IPS-20b (cell line): ENCODE measurements at regions not wholly inside any gene's neighbourhood (a gene's known extent, or its start where the extent isn't known, plus 50 kb on each side); places are given as distances from the start of the nearest gene placed in this dataset.

ENCODE experiments used
- H3K27ac ChIP-seq: one replicate; pipeline ENCODE4 v1.5.1; 2013; ENCODE audit warnings: low read length
- H3K27me3 ChIP-seq: 2 replicates; pipeline ENCODE4 v1.6.1; 2013; ENCODE audit warnings: mild to moderate bottlenecking, low read length, inconsistent platforms; ENCODE audit not compliant: insufficient read depth
- H3K36me3 ChIP-seq: 2 replicates; pipeline ENCODE4 v1.6.1; 2013; ENCODE audit warnings: low read depth, mild to moderate bottlenecking, inconsistent platforms, low read length, moderate library complexity; ENCODE audit not compliant: insufficient read depth
- H3K4me1 ChIP-seq: 2 replicates; pipeline ENCODE4 v1.6.1; 2013; ENCODE audit warnings: mild to moderate bottlenecking, control low read depth, inconsistent platforms, low read length, moderate library complexity; ENCODE audit not compliant: insufficient read depth
- H3K4me3 ChIP-seq: 2 replicates; pipeline ENCODE4 v1.5.1; 2013; ENCODE audit warnings: mild to moderate bottlenecking, low read length, inconsistent platforms
- H3K9ac ChIP-seq: 2 replicates; pipeline ENCODE4 v1.6.1; 2013; ENCODE audit warnings: low read depth, mild to moderate bottlenecking, inconsistent platforms, low read length, moderate library complexity
- H3K9me3 ChIP-seq: 2 replicates; pipeline ENCODE4 v1.6.1; 2013; ENCODE audit warnings: mild to moderate bottlenecking, low read depth, low read length, inconsistent platforms; ENCODE audit not compliant: insufficient read depth

- no peak overlapping the region for H3K9ac ChIP-seq
- no peaks in the 10 kb centered on the region for H3K4me1 ChIP-seq
- no peaks in the 10 kb centered on the region for H3K36me3 ChIP-seq
- H3K27ac ChIP-seq = no peak overlapping the region
- no peak overlapping the region for H3K4me3 ChIP-seq
- H3K27me3 ChIP-seq = no peaks in the 10 kb centered on the region
- H3K9me3 ChIP-seq = no peaks in the 10 kb centered on the region
Measured at GRCh38 chr2:407630-408029, 119.7 kb upstream of the ALKAL2 start.

- Histone ChIP-seq H3K36me3 (no peaks in the 10 kb centered on the region), H3K9me3 (no peaks in the 10 kb centered on the region), H3K27ac (no peak overlapping the region), H3K9ac (no peak overlapping the region), H3K4me1 (no peaks in the 10 kb centered on the region), H3K27me3 (no peaks in the 10 kb centered on the region), H3K4me3 (no peak overlapping the region)
Measured at GRCh38 chr2:406876-407275, 119.0 kb upstream of the ALKAL2 start.

GRCh38 chr2:406231-406630 lies 118.3 kb upstream of the ALKAL2 start:
- Histone ChIP-seq H3K4me1 (no peaks in the 10 kb centered on the region), H3K9me3 (no peaks in the 10 kb centered on the region), H3K27ac (no peak overlapping the region), H3K36me3 (no peaks in the 10 kb centered on the region), H3K4me3 (no peak overlapping the region), H3K27me3 (no peaks in the 10 kb centered on the region), H3K9ac (no peak overlapping the region)

- Histone ChIP-seq H3K27ac (no peak overlapping the region), H3K4me3 (no peak overlapping the region), H3K36me3 (no peaks in the 10 kb centered on the region), H3K9ac (no peak overlapping the region), H3K4me1 (no peaks in the 10 kb centered on the region), H3K9me3 (no peaks in the 10 kb centered on the region), H3K27me3 (no peaks in the 10 kb centered on the region)
Measured at GRCh38 chr2:404581-404980, 116.7 kb upstream of the ALKAL2 start.

GRCh38 chr2:403682-404081 lies 115.8 kb upstream of the ALKAL2 start:
- no peak overlapping the region for H3K27ac ChIP-seq
- H3K4me3 ChIP-seq = no peak overlapping the region
- H3K9ac ChIP-seq = no peak overlapping the region
- no peaks in the 10 kb centered on the region for H3K4me1 ChIP-seq
- H3K27me3 ChIP-seq = no peaks in the 10 kb centered on the region
- H3K9me3 ChIP-seq = no peaks in the 10 kb centered on the region
- no peaks in the 10 kb centered on the region for H3K36me3 ChIP-seq

GRCh38 chr2:402721-403120 lies 114.8 kb upstream of the ALKAL2 start:
- no peaks in the 10 kb centered on the region for H3K9me3 ChIP-seq
- no peaks in the 10 kb centered on the region for H3K27me3 ChIP-seq
- no peaks in the 10 kb centered on the region for H3K4me1 ChIP-seq
- H3K9ac ChIP-seq = no peak overlapping the region
- no peak overlapping the region for H3K4me3 ChIP-seq
- H3K36me3 ChIP-seq = no peaks in the 10 kb centered on the region
- no peak overlapping the region for H3K27ac ChIP-seq

GRCh38 chr2:402206-402605 lies 114.3 kb upstream of the ALKAL2 start:
- no peak overlapping the region for H3K9ac ChIP-seq
- H3K27ac ChIP-seq = no peak overlapping the region
- H3K4me3 ChIP-seq = no peak overlapping the region
- no peaks in the 10 kb centered on the region for H3K4me1 ChIP-seq
- H3K36me3 ChIP-seq = no peaks in the 10 kb centered on the region
- no peaks in the 10 kb centered on the region for H3K9me3 ChIP-seq
- no peaks in the 10 kb centered on the region for H3K27me3 ChIP-seq

GRCh38 chr2:401019-401679 lies 113.3 kb upstream of the ALKAL2 start:
- H3K4me3 ChIP-seq = no peak overlapping the region
- no peaks in the 10 kb centered on the region for H3K4me1 ChIP-seq
- no peak overlapping the region for H3K27ac ChIP-seq
- no peak overlapping the region for H3K9ac ChIP-seq
- no peaks in the 10 kb centered on the region for H3K27me3 ChIP-seq
- H3K9me3 ChIP-seq = no peaks in the 10 kb centered on the region
- no peaks in the 10 kb centered on the region for H3K36me3 ChIP-seq

- no peaks in the 10 kb centered on the region for H3K27me3 ChIP-seq
- H3K9ac ChIP-seq = no peak overlapping the region
- H3K9me3 ChIP-seq = no peaks in the 10 kb centered on the region
- H3K27ac ChIP-seq = no peak overlapping the region
- no peak overlapping the region for H3K4me3 ChIP-seq
- no peaks in the 10 kb centered on the region for H3K36me3 ChIP-seq
- no peaks in the 10 kb centered on the region for H3K4me1 ChIP-seq
Measured at GRCh38 chr2:397926-398325, 110.0 kb upstream of the ALKAL2 start.

- Histone ChIP-seq H3K4me3 (no peak overlapping the region), H3K4me1 (no peaks in the 10 kb centered on the region), H3K27me3 (no peaks in the 10 kb centered on the region), H3K9ac (no peak overlapping the region), H3K9me3 (no peaks in the 10 kb centered on the region), H3K36me3 (no peaks in the 10 kb centered on the region), H3K27ac (no peak overlapping the region)
Measured at GRCh38 chr2:397521-397920, 109.6 kb upstream of the ALKAL2 start.

GRCh38 chr2:396903-397302 lies 109.0 kb upstream of the ALKAL2 start:
- no peak overlapping the region for H3K9ac ChIP-seq
- H3K36me3 ChIP-seq = no peaks in the 10 kb centered on the region
- H3K27ac ChIP-seq = no peak overlapping the region
- H3K27me3 ChIP-seq = no peaks in the 10 kb centered on the region
- H3K4me3 ChIP-seq = no peak overlapping the region
- H3K9me3 ChIP-seq = no peaks in the 10 kb centered on the region
- H3K4me1 ChIP-seq = no peaks in the 10 kb centered on the region

GRCh38 chr2:395886-396285 lies 108.0 kb upstream of the ALKAL2 start:
- H3K4me3 ChIP-seq = no peak overlapping the region

More at GRCh38 chr2:395886-396285, 108.0 kb upstream of the ALKAL2 start:
- no peaks in the 10 kb centered on the region for H3K27me3 ChIP-seq
- H3K27ac ChIP-seq = no peak overlapping the region
- no peaks in the 10 kb centered on the region for H3K9me3 ChIP-seq
- no peaks in the 10 kb centered on the region for H3K4me1 ChIP-seq
- H3K36me3 ChIP-seq = no peaks in the 10 kb centered on the region
- no peak overlapping the region for H3K9ac ChIP-seq
